Keratinocyte (primary cell): ENCODE measurements at regions not wholly inside any gene's neighbourhood (a gene's known extent, or its start where the extent isn't known, plus 50 kb on each side); places are given as distances from the start of the nearest gene placed in this dataset.

ENCODE experiments used
- EZH2 ChIP-seq: IDR thresholded peaks from one replicate; pipeline ENCODE4 v1.6.1; 2012; ENCODE audit warnings: inconsistent platforms, mild to moderate bottlenecking, low read length, moderate library complexity
- TF ChIP-seq, protein P1 (sequence below), 3 experiments: IDR thresholded peaks in 1 of 3; conservative IDR thresholded peaks in 1 of 3; optimal IDR thresholded peaks in 1 of 3; 2 replicates in 2 of 3; 3 replicates in 1 of 3; pipeline versions ENCODE3 to v1.5.1; 2011; ENCODE audit warnings: low read length in 3 of 3, mild to moderate bottlenecking in 3 of 3, moderate library complexity in 2 of 3, control low read depth in 1 of 3, inconsistent platforms in 1 of 3; ENCODE audit not compliant: insufficient read depth in 2 of 3; ENCODE audit errors: extremely low read depth in 1 of 3

DNA sequence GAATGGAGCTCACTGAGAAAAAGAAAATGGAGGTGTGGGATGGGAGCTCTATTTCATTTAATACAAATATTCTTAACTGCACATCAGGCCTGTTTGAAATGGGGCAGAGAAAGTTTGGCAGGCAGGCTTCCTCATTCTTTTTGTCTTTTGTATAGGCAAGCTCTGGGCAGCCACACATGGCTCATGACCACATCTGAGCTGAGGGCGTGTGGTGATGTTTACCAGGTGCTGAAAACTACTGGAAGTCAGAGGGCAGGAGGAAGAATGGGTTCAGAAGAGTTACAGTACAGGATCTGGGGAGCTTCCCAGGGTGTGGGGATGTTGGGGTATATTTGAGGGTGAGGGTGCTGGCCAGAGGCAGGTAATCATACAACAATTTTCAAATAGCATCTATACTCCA is 66.3 kb upstream of the NAV2 start:
- TF ChIP-seq, protein P1, sequence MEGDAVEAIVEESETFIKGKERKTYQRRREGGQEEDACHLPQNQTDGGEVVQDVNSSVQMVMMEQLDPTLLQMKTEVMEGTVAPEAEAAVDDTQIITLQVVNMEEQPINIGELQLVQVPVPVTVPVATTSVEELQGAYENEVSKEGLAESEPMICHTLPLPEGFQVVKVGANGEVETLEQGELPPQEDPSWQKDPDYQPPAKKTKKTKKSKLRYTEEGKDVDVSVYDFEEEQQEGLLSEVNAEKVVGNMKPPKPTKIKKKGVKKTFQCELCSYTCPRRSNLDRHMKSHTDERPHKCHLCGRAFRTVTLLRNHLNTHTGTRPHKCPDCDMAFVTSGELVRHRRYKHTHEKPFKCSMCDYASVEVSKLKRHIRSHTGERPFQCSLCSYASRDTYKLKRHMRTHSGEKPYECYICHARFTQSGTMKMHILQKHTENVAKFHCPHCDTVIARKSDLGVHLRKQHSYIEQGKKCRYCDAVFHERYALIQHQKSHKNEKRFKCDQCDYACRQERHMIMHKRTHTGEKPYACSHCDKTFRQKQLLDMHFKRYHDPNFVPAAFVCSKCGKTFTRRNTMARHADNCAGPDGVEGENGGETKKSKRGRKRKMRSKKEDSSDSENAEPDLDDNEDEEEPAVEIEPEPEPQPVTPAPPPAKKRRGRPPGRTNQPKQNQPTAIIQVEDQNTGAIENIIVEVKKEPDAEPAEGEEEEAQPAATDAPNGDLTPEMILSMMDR (optimal IDR thresholded peaks at IDR 0.05 in 1 of 3, IDR thresholded peaks at IDR 0.05 in 1 of 3, conservative IDR thresholded peaks at IDR 0.05 in 1 of 3; ENCODE audit: extremely low read depth in 1 of 3, insufficient read depth in 2 of 3, low read length in 3 of 3), result no peak
- no peak for TF ChIP-seq EZH2
